ENCODE measurements at regions not wholly inside any gene's neighbourhood (a gene's known extent, or its start where the extent isn't known, plus 50 kb on each side); places are given as distances from the start of the nearest gene placed in this dataset.

DNA sequence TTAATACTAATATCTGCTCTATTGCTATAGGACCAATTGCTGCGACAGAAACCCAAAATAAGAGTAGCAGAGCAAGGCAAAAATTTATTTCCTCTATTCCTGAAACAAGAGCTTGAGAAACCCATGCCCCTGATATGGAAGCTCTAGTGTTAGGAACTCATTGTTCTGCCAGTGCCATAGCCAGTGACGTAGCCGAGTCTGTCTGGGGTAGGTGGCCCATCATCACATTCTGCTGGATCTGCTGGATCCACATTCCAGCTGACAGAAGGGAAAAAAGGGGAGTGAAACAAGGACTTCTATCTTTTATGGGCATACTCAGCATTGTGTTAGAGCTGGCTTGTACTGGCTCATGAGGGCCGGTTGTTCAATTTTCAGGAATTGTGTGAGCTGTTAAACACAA is 248.9 kb upstream of the MON1B start:
- Mint-ChIP-seq H3K9me3 (ENCODE audit: low read depth) (peaks cover 5% of the 10 kb centered on the region), H3K36me3 (no peaks in the 10 kb centered on the region), H3K4me3 (no peak overlapping the region), H3K27ac (no peak overlapping the region), H3K4me1 (ENCODE audit: low read depth) (no peaks in the 10 kb centered on the region), H3K27me3 (no peaks in the 10 kb centered on the region)

GRCh38 chr16:76943921-76944320 is 247.1 kb upstream of the MON1B start:
- Mint-ChIP-seq H3K9me3 (ENCODE audit: low read depth) (peaks cover 7% of the 10 kb centered on the region), H3K4me1 (ENCODE audit: low read depth) (no peaks in the 10 kb centered on the region), H3K36me3 (no peaks in the 10 kb centered on the region), H3K4me3 (no peak overlapping the region), H3K27ac (no peak overlapping the region), H3K27me3 (peaks cover 2% of the 10 kb centered on the region)

DNA sequence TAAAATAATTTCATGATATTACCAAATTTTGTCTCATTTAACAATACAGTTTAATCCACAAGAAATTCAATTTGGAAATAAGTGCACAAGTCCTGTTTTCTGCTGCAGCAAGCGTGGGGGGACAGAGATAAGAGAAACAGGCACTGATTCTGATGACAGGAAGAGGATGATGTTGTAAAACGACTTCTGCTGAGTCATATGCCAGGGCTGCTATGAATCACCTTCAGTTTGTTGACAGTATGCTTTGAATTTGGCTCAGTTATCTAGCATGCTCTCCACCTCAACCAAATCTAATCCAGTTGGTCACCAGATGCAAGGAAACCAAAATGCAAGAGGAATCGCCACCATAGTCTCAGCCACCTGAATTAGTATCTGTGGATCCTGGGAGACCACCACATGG is 244.1 kb upstream of the MON1B start:
- H3K9me3 Mint-ChIP-seq (ENCODE audit: low read depth): peaks cover 13% of the 10 kb centered on the region
- no peak overlapping the region for H3K27ac Mint-ChIP-seq
- no peak overlapping the region for H3K4me3 Mint-ChIP-seq
- no peaks in the 10 kb centered on the region for H3K4me1 Mint-ChIP-seq (ENCODE audit: low read depth)
- H3K27me3 Mint-ChIP-seq: peaks cover 2% of the 10 kb centered on the region
- H3K36me3 Mint-ChIP-seq: no peaks in the 10 kb centered on the region

GRCh38 chr16:76947749-76948148 is 243.2 kb upstream of the MON1B start:
- Mint-ChIP-seq H3K4me3 (no peak overlapping the region), H3K4me1 (ENCODE audit: low read depth) (no peaks in the 10 kb centered on the region), H3K9me3 (ENCODE audit: low read depth) (peaks cover 14% of the 10 kb centered on the region), H3K27me3 (peaks cover 2% of the 10 kb centered on the region), H3K27ac (no peak overlapping the region), H3K36me3 (no peaks in the 10 kb centered on the region)

DNA sequence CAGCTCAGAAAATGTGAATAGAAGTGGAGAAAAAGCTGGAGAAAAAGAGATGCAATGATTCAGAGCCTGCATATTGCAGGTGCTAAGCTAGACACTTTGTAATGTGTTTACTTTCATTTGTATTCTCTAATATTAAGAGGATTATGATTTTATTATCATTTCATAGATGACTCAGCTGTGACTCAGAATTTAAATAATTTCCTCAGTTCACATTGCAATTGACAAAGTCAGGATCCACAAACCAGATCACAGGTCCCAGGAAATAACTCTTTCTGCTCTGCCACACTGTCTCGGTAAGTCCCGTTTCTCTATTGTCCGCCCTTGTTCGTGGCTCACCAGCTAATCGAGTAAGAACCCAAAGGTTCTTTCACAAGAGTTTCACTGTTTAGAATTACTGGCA is 235.4 kb upstream of the MON1B start:
- no peaks in the 10 kb centered on the region for H3K4me1 Mint-ChIP-seq (ENCODE audit: low read depth)
- H3K4me3 Mint-ChIP-seq: no peak overlapping the region
- H3K9me3 Mint-ChIP-seq (ENCODE audit: low read depth): peaks cover 17% of the 10 kb centered on the region
- no peaks in the 10 kb centered on the region for H3K36me3 Mint-ChIP-seq
- H3K27me3 Mint-ChIP-seq: no peaks in the 10 kb centered on the region
- no peak overlapping the region for H3K27ac Mint-ChIP-seq

DNA sequence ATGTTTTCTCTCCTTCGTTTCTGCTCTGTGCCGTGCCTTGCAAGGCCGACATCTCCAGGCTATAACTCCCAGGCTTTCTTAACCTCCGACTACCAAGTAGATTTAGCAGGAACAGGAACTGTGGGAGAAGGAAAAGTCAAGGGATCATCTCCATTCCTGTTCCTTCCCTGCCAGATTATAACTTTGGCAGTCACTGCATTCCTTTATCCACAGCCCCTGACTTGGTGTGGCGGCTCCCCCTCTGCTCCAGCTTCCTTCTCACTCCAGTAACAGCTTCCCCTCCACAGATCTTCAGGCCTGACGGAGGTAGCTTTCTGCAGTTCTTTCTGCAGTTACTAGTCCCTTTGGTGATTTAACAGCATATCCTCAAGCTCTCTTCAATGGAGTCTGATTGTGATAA is 234.6 kb upstream of the MON1B start:
- Mint-ChIP-seq H3K4me3 (no peak overlapping the region), H3K36me3 (no peaks in the 10 kb centered on the region), H3K9me3 (ENCODE audit: low read depth) (peaks cover 17% of the 10 kb centered on the region), H3K27me3 (no peaks in the 10 kb centered on the region), H3K27ac (no peak overlapping the region), H3K4me1 (ENCODE audit: low read depth) (no peaks in the 10 kb centered on the region)

DNA sequence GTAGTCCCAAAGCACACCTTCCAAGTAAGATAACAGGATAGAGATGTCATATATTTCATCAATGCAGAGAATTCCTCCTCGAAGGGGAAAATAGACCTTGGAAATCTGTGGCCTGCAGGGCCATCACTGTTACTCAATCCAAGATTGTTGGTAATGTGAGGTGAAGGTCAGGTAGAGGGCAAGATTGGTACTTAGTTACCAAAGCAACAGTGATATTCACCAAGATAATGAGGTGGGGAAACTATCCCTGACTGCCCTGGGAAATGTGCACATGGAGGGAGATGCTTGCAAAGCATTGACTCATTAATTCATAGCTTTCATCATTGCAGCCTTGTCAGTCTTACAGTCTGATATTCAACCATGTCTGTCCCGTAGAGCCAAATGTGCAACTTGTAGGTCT is 234.1 kb upstream of the MON1B start:
- H3K4me1 Mint-ChIP-seq (ENCODE audit: low read depth): no peaks in the 10 kb centered on the region
- H3K27ac Mint-ChIP-seq: no peak overlapping the region
- H3K4me3 Mint-ChIP-seq: no peak overlapping the region
- H3K36me3 Mint-ChIP-seq: no peaks in the 10 kb centered on the region
- H3K27me3 Mint-ChIP-seq: no peaks in the 10 kb centered on the region
- peaks cover 15% of the 10 kb centered on the region for H3K9me3 Mint-ChIP-seq (ENCODE audit: low read depth)

GRCh38 chr16:76959166-76959565 is 231.8 kb upstream of the MON1B start:
- peaks cover 14% of the 10 kb centered on the region for H3K9me3 Mint-ChIP-seq (ENCODE audit: low read depth)
- no peaks in the 10 kb centered on the region for H3K36me3 Mint-ChIP-seq
- no peaks in the 10 kb centered on the region for H3K27me3 Mint-ChIP-seq
- H3K27ac Mint-ChIP-seq: no peak overlapping the region
- no peak overlapping the region for H3K4me3 Mint-ChIP-seq
- no peaks in the 10 kb centered on the region for H3K4me1 Mint-ChIP-seq (ENCODE audit: low read depth)

DNA sequence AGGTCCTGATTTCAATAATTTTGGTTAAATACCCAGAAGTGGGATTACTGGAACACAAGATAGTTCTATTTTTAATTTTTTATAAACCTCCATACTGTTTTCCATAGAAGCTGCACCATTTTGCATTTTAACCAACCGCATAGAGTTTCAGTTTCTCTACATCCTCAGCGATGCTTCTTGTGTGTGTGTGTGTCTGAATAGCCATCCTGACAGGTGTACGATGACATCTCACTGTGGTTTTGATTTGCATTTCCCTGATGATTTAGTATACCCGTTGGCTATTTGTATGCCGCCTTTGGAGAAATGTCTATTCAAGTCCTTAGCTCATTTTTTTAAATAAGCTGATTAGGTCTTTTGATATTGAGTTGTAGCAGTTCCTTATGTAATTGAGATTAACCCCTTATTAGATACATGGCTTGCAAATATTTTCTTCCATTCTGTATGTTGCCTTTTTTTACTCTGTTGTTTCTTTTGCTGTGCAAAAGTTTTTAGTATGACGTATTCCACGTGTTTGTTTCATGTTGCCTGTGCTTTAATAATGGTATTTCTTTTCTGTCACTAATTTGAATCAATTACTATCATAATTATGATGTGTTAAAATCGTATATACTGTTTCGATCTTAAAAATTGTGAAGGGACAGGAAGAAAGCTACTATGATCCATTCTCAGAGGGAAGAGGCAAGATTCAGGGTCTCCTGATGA is 227.2 kb upstream of the MON1B start:
- Mint-ChIP-seq H3K27ac (no peak overlapping the region), H3K9me3 (ENCODE audit: low read depth) (peaks cover 4% of the 10 kb centered on the region), H3K4me1 (ENCODE audit: low read depth) (no peaks in the 10 kb centered on the region), H3K27me3 (no peaks in the 10 kb centered on the region), H3K36me3 (no peaks in the 10 kb centered on the region), H3K4me3 (no peak overlapping the region)

DNA sequence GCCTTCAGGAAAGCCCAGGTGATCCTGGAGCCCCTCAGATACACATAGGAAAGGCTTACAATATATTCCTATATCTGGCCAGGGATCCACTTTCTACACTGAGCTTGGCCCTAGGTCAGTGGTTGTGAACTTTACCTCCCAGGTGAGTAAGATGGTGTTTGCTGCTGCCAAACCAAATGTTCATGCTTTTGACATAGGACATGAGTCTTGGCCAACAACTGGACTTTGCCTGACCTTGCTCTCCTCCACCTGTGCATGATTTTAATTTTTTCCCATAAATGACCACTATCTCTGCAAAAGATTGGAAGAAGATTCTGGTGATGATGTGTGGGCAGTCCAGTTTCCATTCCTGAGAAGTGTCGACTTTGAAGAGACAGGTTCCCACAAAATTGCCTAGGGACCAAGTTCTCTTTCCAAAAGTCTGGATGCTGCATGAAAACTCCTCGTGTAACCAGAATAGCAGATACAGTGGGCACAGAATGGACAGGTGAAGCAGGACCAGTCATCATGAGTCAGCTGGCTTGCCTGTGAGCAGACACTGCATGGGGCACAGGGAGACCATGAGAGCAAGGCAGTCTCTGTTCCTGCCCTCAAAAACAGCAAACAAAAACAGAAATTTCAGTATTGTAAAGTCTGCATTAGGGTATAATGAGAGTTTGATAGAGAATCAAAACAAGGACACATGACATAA is 226.4 kb upstream of the MON1B start:
- no peaks in the 10 kb centered on the region for H3K36me3 Mint-ChIP-seq
- H3K4me3 Mint-ChIP-seq: no peak overlapping the region
- peaks cover 4% of the 10 kb centered on the region for H3K9me3 Mint-ChIP-seq (ENCODE audit: low read depth)
- no peaks in the 10 kb centered on the region for H3K4me1 Mint-ChIP-seq (ENCODE audit: low read depth)
- H3K27me3 Mint-ChIP-seq: no peaks in the 10 kb centered on the region
- no peak overlapping the region for H3K27ac Mint-ChIP-seq

DNA sequence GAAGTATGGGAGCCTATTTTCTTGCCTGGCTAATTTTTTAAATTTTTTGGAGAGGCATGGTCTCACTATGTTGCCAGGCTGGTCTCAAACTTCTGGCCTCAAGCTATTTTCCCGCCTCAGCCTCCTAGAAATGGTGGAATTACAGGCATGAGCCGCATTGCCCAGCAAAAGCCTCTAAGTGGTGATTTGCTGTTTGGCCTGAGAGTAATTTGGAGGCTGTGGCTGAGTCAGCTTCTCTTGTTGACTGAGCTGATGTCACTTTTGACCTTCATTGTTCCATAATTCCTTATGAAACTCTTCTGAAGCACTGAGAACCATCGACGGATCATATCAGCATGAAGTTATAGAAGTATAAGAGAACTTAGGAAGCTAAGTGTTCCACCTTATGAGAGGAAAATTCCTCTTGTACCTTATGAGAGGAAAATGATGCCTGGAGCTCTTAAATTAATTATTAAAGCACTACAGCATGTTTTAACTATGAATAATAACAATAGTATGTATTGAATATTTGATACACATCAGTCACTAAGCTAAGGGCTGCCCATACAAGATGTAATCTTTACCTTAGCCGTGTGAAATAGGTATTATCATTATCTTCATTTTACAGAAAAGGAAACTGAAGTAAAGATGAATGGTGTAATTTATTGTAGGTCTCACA is 220.8 kb upstream of the MON1B start:
- no peaks in the 10 kb centered on the region for H3K4me1 Mint-ChIP-seq (ENCODE audit: low read depth)
- no peaks in the 10 kb centered on the region for H3K36me3 Mint-ChIP-seq
- no peak overlapping the region for H3K4me3 Mint-ChIP-seq
- H3K27me3 Mint-ChIP-seq: no peaks in the 10 kb centered on the region
- H3K27ac Mint-ChIP-seq: no peak overlapping the region
- H3K9me3 Mint-ChIP-seq (ENCODE audit: low read depth): peaks cover 7% of the 10 kb centered on the region

- Mint-ChIP-seq H3K27ac (no peak overlapping the region), H3K27me3 (no peaks in the 10 kb centered on the region), H3K9me3 (ENCODE audit: low read depth) (peaks cover 7% of the 10 kb centered on the region), H3K36me3 (no peaks in the 10 kb centered on the region), H3K4me3 (no peak overlapping the region), H3K4me1 (ENCODE audit: low read depth) (no peaks in the 10 kb centered on the region)
These were observed 220.3 kb upstream of the MON1B start for GRCh38 chr16:76970745-76971099.

DNA sequence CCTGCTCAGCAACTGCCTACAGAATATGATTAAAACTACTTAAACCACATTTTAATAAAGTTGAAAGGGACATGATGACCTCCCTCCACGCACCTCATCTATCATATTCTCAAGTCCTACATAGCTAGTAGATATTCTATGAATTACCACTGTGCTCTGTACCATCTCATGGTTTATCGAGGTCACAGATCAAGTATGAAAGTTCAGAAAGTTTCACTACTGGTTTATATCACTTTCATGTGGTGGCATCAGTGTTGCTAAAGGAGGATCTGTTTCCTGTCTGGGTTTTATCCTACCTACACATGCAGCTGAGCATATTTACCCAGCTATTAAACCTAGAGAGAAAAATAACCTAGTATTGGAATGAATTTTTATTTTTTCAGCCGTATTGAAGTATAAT is 214.9 kb upstream of the MON1B start:
- Mint-ChIP-seq H3K4me3 (no peak overlapping the region), H3K27ac (no peak overlapping the region), H3K9me3 (ENCODE audit: low read depth) (peaks cover 7% of the 10 kb centered on the region), H3K36me3 (no peaks in the 10 kb centered on the region), H3K27me3 (no peaks in the 10 kb centered on the region), H3K4me1 (ENCODE audit: low read depth) (peaks cover 7% of the 10 kb centered on the region)

DNA sequence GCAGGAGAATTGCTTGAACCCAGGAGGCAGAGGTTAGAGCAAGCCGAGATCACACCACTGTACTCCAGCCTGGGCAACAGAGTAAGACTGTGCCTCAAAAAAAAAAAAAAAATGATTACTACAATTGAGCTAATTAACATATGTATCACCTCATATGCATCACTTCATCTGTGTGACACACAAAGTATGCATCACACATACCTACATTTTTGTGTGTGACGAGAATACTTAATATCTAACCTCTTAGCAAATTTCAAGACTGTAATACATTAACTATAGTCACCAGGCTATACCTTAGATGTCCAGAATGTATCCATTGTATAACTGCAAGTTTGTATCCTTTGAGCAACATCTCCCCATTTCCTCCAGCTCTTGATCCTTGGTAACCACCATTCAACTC is 214.2 kb upstream of the MON1B start:
- Mint-ChIP-seq H3K4me1 (ENCODE audit: low read depth) (peaks cover 7% of the 10 kb centered on the region), H3K9me3 (ENCODE audit: low read depth) (peaks cover 7% of the 10 kb centered on the region), H3K36me3 (no peaks in the 10 kb centered on the region), H3K27me3 (no peaks in the 10 kb centered on the region), H3K4me3 (no peak overlapping the region), H3K27ac (no peak overlapping the region)

DNA sequence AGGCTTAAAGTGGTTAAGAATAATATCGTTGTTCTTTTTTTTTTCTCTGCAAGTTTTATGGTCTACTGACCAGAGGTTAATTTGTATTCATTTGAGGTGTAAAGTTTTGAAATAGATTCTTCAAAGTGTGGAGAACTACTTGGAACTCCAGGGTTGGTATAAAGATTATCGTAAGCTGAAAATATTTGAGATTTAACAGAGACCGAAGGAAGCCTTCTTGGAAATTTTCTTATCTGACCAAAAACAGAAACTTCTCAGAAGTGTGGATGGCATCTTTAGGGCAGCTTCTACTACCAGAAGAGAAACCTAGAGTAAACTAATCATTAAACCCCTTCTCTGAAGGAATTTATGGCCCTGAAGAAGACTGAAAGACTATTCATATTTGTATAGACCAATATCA is 206.8 kb upstream of the MON1B start:
- Mint-ChIP-seq H3K4me3 (no peak overlapping the region), H3K27ac (no peak overlapping the region), H3K9me3 (ENCODE audit: low read depth) (no peaks in the 10 kb centered on the region), H3K4me1 (ENCODE audit: low read depth) (no peaks in the 10 kb centered on the region), H3K27me3 (no peaks in the 10 kb centered on the region), H3K36me3 (no peaks in the 10 kb centered on the region)

All from activated naive CD8-positive, alpha-beta T cell (primary cell).